Endothelial cell of umbilical vein (primary cell): ENCODE measurements at regions not wholly inside any gene's neighbourhood (a gene's known extent, or its start where the extent isn't known, plus 50 kb on each side); places are given as distances from the start of the nearest gene placed in this dataset.

Experiments
- BruUV-seq: library from RNA; stranded (reverse); fragments of 400-500 nt; replicated peaks from 2 replicates; lab custom pipeline; 2021; lab: Mats Ljungman, UMichigan
- CTCF ChIA-PET: fragments of 300-600, 350-600 bp; sonication (Branson Sonifier 250); formaldehyde crosslinking; loops from one replicate; lab custom pipeline; 2021; ENCODE audit warnings: antibody characterized with exemption, inconsistent platforms; lab: Charles Lee
- POLR2A ChIA-PET: fragments of 300-600, 350-600 bp; sonication (Branson Sonifier 250); formaldehyde crosslinking; loops from one replicate; lab custom pipeline; 2021; ENCODE audit warnings: antibody characterized with exemption, inconsistent platforms; lab: Charles Lee
- DNase-seq: peaks from one replicate; pipeline ENCODE4 v3.0.0-alpha.2; 2011; ENCODE audit warnings: low read depth, low spot score
- FAIRE-seq: peaks from 2 replicates; lab custom pipeline; 2011; peaks lifted over from hg19 to GRCh38; lab: Jason Lieb, UNC
- H2AFZ ChIP-seq: 2 replicates; pipeline ENCODE4 v1.6.0; 2012; ENCODE audit warnings: low read depth, low read length, control low read depth, inconsistent platforms
- H3K27ac ChIP-seq: 2 replicates; pipeline ENCODE4 v1.5.1; 2011; ENCODE audit warnings: low read depth, mild to moderate bottlenecking, control low read depth, low read length, moderate library complexity; ENCODE audit not compliant: insufficient read depth
- H3K27me3 ChIP-seq, 2 experiments: 2 replicates each; pipeline versions ENCODE4 v1.6.0 to v1.6.1; 2011; ENCODE audit warnings: low read length in 2 of 2, mixed read lengths in 1 of 2; ENCODE audit not compliant: control insufficient read depth in 2 of 2, insufficient read depth in 2 of 2
- H3K36me3 ChIP-seq, 2 experiments: 2 replicates in 1 of 2; 3 replicates in 1 of 2; pipeline ENCODE4 v1.5.1; 2011; ENCODE audit warnings: low read length in 2 of 2, mild to moderate bottlenecking in 1 of 2, moderate library complexity in 1 of 2; ENCODE audit not compliant: control insufficient read depth in 2 of 2, insufficient read depth in 2 of 2; ENCODE audit errors: extremely low read depth in 1 of 2
- H3K4me1 ChIP-seq: 3 replicates; pipeline ENCODE4 v1.5.1; 2011; ENCODE audit warnings: mild to moderate bottlenecking, low read length; ENCODE audit not compliant: control insufficient read depth, insufficient read depth; ENCODE audit errors: extremely low read depth
- H3K4me2 ChIP-seq: 2 replicates; pipeline ENCODE4 v1.6.1; 2011; ENCODE audit warnings: low read length, control low read depth, mixed read lengths; ENCODE audit not compliant: insufficient read depth
- H3K4me3 ChIP-seq, 3 experiments: fragments of 200-600 bp in 1 of 3; sonication (generic), shearing (Covaris generic) in 1 of 3; replicated peaks in 1 of 3; 2 replicates each; pipeline ENCODE4 v1.5.1; 2011 to 2016; ENCODE audit warnings: control low read depth in 3 of 3, low read length in 3 of 3, mild to moderate bottlenecking in 2 of 3, inconsistent platforms in 1 of 3, low read depth in 1 of 3, moderate library complexity in 1 of 3; ENCODE audit not compliant: insufficient read depth in 1 of 3
- H3K79me2 ChIP-seq: 2 replicates; pipeline ENCODE4 v1.6.0; 2012; ENCODE audit warnings: low read length, inconsistent platforms; ENCODE audit not compliant: control insufficient read depth, insufficient read depth
- H3K9ac ChIP-seq: replicated peaks from 2 replicates; pipeline ENCODE3; 2011; ENCODE audit warnings: low read length, control low read depth; ENCODE audit not compliant: insufficient read depth; ENCODE audit errors: extremely low read depth
- H3K9me1 ChIP-seq: replicated peaks from 3 replicates; pipeline ENCODE4 v1.6.0; 2011; ENCODE audit warnings: mild to moderate bottlenecking, low read length; ENCODE audit not compliant: control insufficient read depth, insufficient read depth; ENCODE audit errors: extremely low read depth
- H3K9me3 ChIP-seq: replicated peaks from 2 replicates; pipeline ENCODE4 v1.5.1; 2012; ENCODE audit warnings: low read length, inconsistent platforms; ENCODE audit not compliant: control insufficient read depth, insufficient read depth
- H4K20me1 ChIP-seq: replicated peaks from 2 replicates; pipeline ENCODE3; 2011; ENCODE audit warnings: mild to moderate bottlenecking, low read length; ENCODE audit not compliant: control insufficient read depth, insufficient read depth; ENCODE audit errors: extremely low read depth
- EZH2 ChIP-seq: IDR thresholded peaks from 2 replicates; pipeline ENCODE4 v1.6.1; 2012; ENCODE audit warnings: borderline replicate concordance, low read depth, mild to moderate bottlenecking, moderate library complexity, low read length, inconsistent platforms; ENCODE audit not compliant: severe bottlenecking
- FOS ChIP-seq: IDR thresholded peaks from 2 replicates; pipeline ENCODE4 v1.6.1; 2011; ENCODE audit warnings: mild to moderate bottlenecking, low read length, moderate library complexity, borderline replicate concordance; ENCODE audit not compliant: insufficient read depth
- GATA2 ChIP-seq: IDR thresholded peaks from 2 replicates; pipeline ENCODE4 v1.7.0; 2011; ENCODE audit warnings: low read depth, mild to moderate bottlenecking, moderate library complexity, mixed read lengths, low read length; ENCODE audit not compliant: insufficient read length, insufficient read depth
- JUN ChIP-seq: IDR thresholded peaks from 2 replicates; pipeline ENCODE4 v1.6.1; 2011; ENCODE audit warnings: borderline replicate concordance, low read depth; ENCODE audit not compliant: insufficient read length, insufficient read depth
- MYC ChIP-seq: IDR thresholded peaks from one replicate; pipeline ENCODE4 v1.6.1; 2011; ENCODE audit warnings: mild to moderate bottlenecking, low read depth, low read length
- POLR2A ChIP-seq: IDR thresholded peaks from 2 replicates; pipeline ENCODE4 v1.6.1; 2012; ENCODE audit warnings: low read depth, mild to moderate bottlenecking, control low read depth, low read length
- POLR2AphosphoS5 ChIP-seq: IDR thresholded peaks from 2 replicates; pipeline ENCODE4 v1.6.1; 2012; ENCODE audit warnings: low read depth, mild to moderate bottlenecking, control low read depth, low read length, moderate library complexity; ENCODE audit not compliant: insufficient read depth
- dilution Hi-C: fragments of 300-500 bp; cut with MboI; formaldehyde crosslinking; loops from one replicate; pipeline ENCODE4 v1.15.0; 2019; ENCODE audit warnings: low sequenced_read_pairs; ENCODE audit not compliant: extremely low pct_ligation_motif_present
- intact Hi-C: fragments of 100-400 bp; cut with micrococcal nuclease; formaldehyde crosslinking; loops from one replicate; pipeline ENCODE4 v1.10.0; 2022
- TF ChIP-seq, protein P1 (sequence below): IDR thresholded peaks from 2 replicates; pipeline ENCODE4 v1.6.1; 2011; ENCODE audit not compliant: insufficient read depth, insufficient read length
- TF ChIP-seq, protein P2 (sequence below), 2 donors: IDR thresholded peaks; 1 replicate in 1 of 2; 2 replicates in 1 of 2; pipeline ENCODE4 v1.5.1; 2011; ENCODE audit warnings: low read length in 2 of 2, mild to moderate bottlenecking in 2 of 2, moderate library complexity in 2 of 2, control low read depth in 1 of 2, inconsistent platforms in 1 of 2, low read depth in 1 of 2; ENCODE audit not compliant: insufficient read depth in 1 of 2; ENCODE audit errors: extremely low read depth in 1 of 2

DNA sequence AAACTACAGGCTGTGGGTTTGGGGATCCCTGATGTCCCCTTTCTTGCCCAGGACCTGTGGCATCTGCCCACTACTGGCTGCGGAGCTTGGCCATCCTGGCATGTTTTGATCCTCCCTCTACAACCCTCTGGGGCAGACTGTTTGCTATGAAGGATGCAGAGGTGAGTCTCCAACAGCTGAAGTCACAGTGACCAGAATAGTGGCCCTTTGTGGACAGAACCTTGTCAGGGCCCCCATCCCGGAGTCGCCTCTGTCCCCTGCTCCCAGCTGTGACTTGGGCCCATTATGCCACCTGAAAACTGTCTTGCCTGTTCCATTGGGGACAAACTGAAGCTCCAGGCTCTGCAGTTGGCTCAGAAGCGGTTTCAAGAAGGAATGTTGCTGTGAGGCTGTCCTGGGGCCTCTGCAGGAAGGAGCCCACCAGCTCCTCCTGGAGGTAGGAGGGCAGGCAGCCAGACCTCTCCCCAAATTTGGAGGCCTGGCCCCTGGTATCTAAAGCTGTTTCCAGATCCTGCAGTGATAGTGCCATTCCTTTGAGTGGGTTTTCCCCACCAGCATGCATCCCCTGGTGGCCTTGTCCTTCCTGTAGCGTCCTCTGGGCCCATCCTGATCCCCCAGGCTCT is 93.3 kb downstream of the BARX1 start:
- dilution Hi-C loops = no loop called here
- intact Hi-C loops = no loop called here

More for the DNA sequence above, 93.3 kb downstream of the BARX1 start:
- no peak for TF ChIP-seq EZH2
- TF ChIP-seq MYC = no peak
- TF ChIP-seq JUN = no peak
- no peak for TF ChIP-seq POLR2AphosphoS5
- TF ChIP-seq FOS = no peak
- TF ChIP-seq, protein P1, sequence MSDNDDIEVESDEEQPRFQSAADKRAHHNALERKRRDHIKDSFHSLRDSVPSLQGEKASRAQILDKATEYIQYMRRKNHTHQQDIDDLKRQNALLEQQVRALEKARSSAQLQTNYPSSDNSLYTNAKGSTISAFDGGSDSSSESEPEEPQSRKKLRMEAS = no peak
- no peak for TF ChIP-seq POLR2A
- TF ChIP-seq, protein P2, sequence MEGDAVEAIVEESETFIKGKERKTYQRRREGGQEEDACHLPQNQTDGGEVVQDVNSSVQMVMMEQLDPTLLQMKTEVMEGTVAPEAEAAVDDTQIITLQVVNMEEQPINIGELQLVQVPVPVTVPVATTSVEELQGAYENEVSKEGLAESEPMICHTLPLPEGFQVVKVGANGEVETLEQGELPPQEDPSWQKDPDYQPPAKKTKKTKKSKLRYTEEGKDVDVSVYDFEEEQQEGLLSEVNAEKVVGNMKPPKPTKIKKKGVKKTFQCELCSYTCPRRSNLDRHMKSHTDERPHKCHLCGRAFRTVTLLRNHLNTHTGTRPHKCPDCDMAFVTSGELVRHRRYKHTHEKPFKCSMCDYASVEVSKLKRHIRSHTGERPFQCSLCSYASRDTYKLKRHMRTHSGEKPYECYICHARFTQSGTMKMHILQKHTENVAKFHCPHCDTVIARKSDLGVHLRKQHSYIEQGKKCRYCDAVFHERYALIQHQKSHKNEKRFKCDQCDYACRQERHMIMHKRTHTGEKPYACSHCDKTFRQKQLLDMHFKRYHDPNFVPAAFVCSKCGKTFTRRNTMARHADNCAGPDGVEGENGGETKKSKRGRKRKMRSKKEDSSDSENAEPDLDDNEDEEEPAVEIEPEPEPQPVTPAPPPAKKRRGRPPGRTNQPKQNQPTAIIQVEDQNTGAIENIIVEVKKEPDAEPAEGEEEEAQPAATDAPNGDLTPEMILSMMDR (IDR thresholded peaks at IDR 0.05; ENCODE audit: extremely low read depth in 1 of 2, insufficient read depth in 1 of 2, low read depth in 1 of 2, low read length in 2 of 2) = no peak
- no peak for TF ChIP-seq GATA2
- no peaks in the 10 kb centered on the region for H3K9me3 ChIP-seq
- H3K9ac ChIP-seq = no peak overlapping the region
- H3K36me3 ChIP-seq = no peaks in the 10 kb centered on the region
- no peak overlapping the region for H2AFZ ChIP-seq
- no peak overlapping the region for H3K27ac ChIP-seq
- no peak overlapping the region for H3K4me2 ChIP-seq
- ChIA-PET POLR2A (no interaction called here), CTCF (interaction anchor here (0.9 kb wide), 1 partner anchor 34 kb away, joined by 3 read pairs; no protein-coding TSS in a partner anchor)
- no peak overlapping the region for H3K4me3 ChIP-seq
- H4K20me1 ChIP-seq = no peaks in the 10 kb centered on the region
- no peaks in the 10 kb centered on the region for H3K9me1 ChIP-seq
- H3K27me3 ChIP-seq = peaks cover 0 to 5% of the 10 kb centered on the region in 2 experiments
- BruUV-seq = no TSS peak
- no peaks in the 10 kb centered on the region for H3K79me2 ChIP-seq
- FAIRE-seq (no peak), DNase-seq (no peak)
- H3K4me1 ChIP-seq = no peaks in the 10 kb centered on the region
